VCaP (cell line): ENCODE measurements at regions not wholly inside any gene's neighbourhood (a gene's known extent, or its start where the extent isn't known, plus 50 kb on each side); places are given as distances from the start of the nearest gene placed in this dataset.
"Not testable (repeated sequence)": the region's sequence is repeated elsewhere in the genome, so short reads cannot be mapped to it uniquely, and the experiment has no call there.

Experiments
- H3K27ac ChIP-seq: fragments of 450-650 bp; 2 replicates; pipeline ENCODE4 v1.5.1; 2017
- CTCF ChIP-seq: fragments of 450-650 bp; conservative IDR thresholded peaks from 2 replicates; pipeline ENCODE4 v1.5.1; 2017; ENCODE audit warnings: mild to moderate bottlenecking, moderate library complexity

GRCh38 chr10:37733822-37734221 is 123.6 kb downstream of the ZNF248 start:
- TF ChIP-seq CTCF = no peak
- no peak overlapping the region for H3K27ac ChIP-seq

- no peak for TF ChIP-seq CTCF
- H3K27ac ChIP-seq = no peak overlapping the region
Observed at GRCh38 chr10:37732685-37733084, 124.7 kb downstream of the ZNF248 start.

- TF ChIP-seq CTCF = no peak
- no peak overlapping the region for H3K27ac ChIP-seq
Observed at GRCh38 chr10:37728830-37729229, 128.6 kb downstream of the ZNF248 start.

GRCh38 chr10:37727491-37728352 is 129.7 kb downstream of the ZNF248 start:
- H3K27ac ChIP-seq = no peak overlapping the region
- no peak for TF ChIP-seq CTCF

- TF ChIP-seq CTCF = no peak
Observed at GRCh38 chr10:37721100-37721499, 136.3 kb downstream of the ZNF248 start.

GRCh38 chr10:37718060-37718459 is 139.3 kb downstream of the ZNF248 start:
- H3K27ac ChIP-seq = not testable (repeated sequence)

More at GRCh38 chr10:37721100-37721499, 136.3 kb downstream of the ZNF248 start:
- H3K27ac ChIP-seq = no peak overlapping the region

GRCh38 chr10:37713642-37714041 is 143.8 kb downstream of the ZNF248 start:
- no peak overlapping the region for H3K27ac ChIP-seq
- no peak for TF ChIP-seq CTCF

- H3K27ac ChIP-seq = no peak overlapping the region
- TF ChIP-seq CTCF = no peak
Observed at GRCh38 chr10:37713132-37713501, 144.3 kb downstream of the ZNF248 start.
